WTC11 (cell line): ENCODE measurements at regions not wholly inside any gene's neighbourhood (a gene's known extent, or its start where the extent isn't known, plus 50 kb on each side); places are given as distances from the start of the nearest gene placed in this dataset.

Experiments
- ATAC-seq: fragments of 200-7000 bp; cut with Tn5 transposase; 2 replicates; pipeline ENCODE4 v1.10.0; 2021; ENCODE audit warnings: mild to moderate bottlenecking, moderate library complexity
- CTCF ChIA-PET: fragments of 300-600 bp; sonication (Branson Sonifier 250); formaldehyde crosslinking; loops from one replicate; lab custom pipeline; 2021; ENCODE audit warnings: antibody characterized with exemption; lab: Charles Lee
- POLR2A ChIA-PET: fragments of 350-600 bp; sonication (Branson Sonifier 250); formaldehyde crosslinking; loops from one replicate; lab custom pipeline; 2021; ENCODE audit warnings: antibody characterized with exemption; lab: Charles Lee
- DNase-seq: peaks from one replicate; pipeline ENCODE4 v3.0.0; 2021; ENCODE audit warnings: low spot score
- H3K27ac Mint-ChIP-seq: 2 replicates; pipeline ENCODE4 v1.8.0; 2021; ENCODE audit warnings: mixed read lengths
- H3K27me3 Mint-ChIP-seq: 2 replicates; pipeline ENCODE4 v1.8.0; 2021; ENCODE audit warnings: low read depth, mild to moderate bottlenecking, moderate library complexity, mixed read lengths
- H3K36me3 Mint-ChIP-seq: 2 replicates; pipeline ENCODE4 v1.8.0; 2021; ENCODE audit warnings: mixed read lengths
- H3K4me1 Mint-ChIP-seq: 2 replicates; pipeline ENCODE4 v1.8.0; 2022; ENCODE audit warnings: mixed read lengths
- H3K4me3 Mint-ChIP-seq: 2 replicates; pipeline ENCODE4 v1.8.0; 2021; ENCODE audit warnings: mild to moderate bottlenecking, moderate library complexity, mixed read lengths
- H3K9me3 Mint-ChIP-seq: 2 replicates; pipeline ENCODE4 v1.8.0; 2021; ENCODE audit warnings: mixed read lengths
- AFF4 ChIP-seq: sonication (generic); formaldehyde crosslinking; IDR thresholded peaks from 2 replicates; pipeline ENCODE4 v1.8.1; 2023; ENCODE audit warnings: mild to moderate bottlenecking, missing genetic modification reagents, borderline replicate concordance
- CREB1 ChIP-seq: sonication (generic); formaldehyde crosslinking; IDR thresholded peaks from 2 replicates; pipeline ENCODE4 v1.8.0; 2023; ENCODE audit warnings: mild to moderate bottlenecking, missing genetic modification reagents
- CTCF ChIP-seq: fragments of 200-600 bp; IDR thresholded peaks from 2 replicates; pipeline ENCODE4 v1.8.0; 2022; ENCODE audit warnings: antibody characterized with exemption
- ELF4 ChIP-seq: sonication (generic); formaldehyde crosslinking; IDR thresholded peaks from 2 replicates; pipeline ENCODE4 v1.8.1; 2022; ENCODE audit warnings: low read depth, mild to moderate bottlenecking, moderate library complexity, missing genetic modification reagents
- FOXP1 ChIP-seq: sonication (generic); formaldehyde crosslinking; IDR thresholded peaks from 2 replicates; pipeline ENCODE4 v1.8.0; 2022; ENCODE audit warnings: missing genetic modification reagents, mild to moderate bottlenecking, moderate library complexity, borderline replicate concordance
- GRHL2 ChIP-seq: fragments of 250-450 bp; sonication (Bioruptor Pico); IDR thresholded peaks from 2 replicates; pipeline ENCODE4 v1.8.0; 2022; ENCODE audit warnings: mild to moderate bottlenecking, moderate library complexity; ENCODE audit not compliant: insufficient replicate concordance, severe bottlenecking
- NR1H2 ChIP-seq: sonication (generic); formaldehyde crosslinking; IDR thresholded peaks from 2 replicates; pipeline ENCODE4 v1.9.0; 2021; ENCODE audit warnings: mild to moderate bottlenecking, moderate library complexity, missing genetic modification reagents
- NR2C2 ChIP-seq: sonication (generic); formaldehyde crosslinking; IDR thresholded peaks from 2 replicates; pipeline ENCODE4 v1.8.0; 2022; ENCODE audit warnings: mild to moderate bottlenecking, missing genetic modification reagents
- PREB ChIP-seq: sonication (generic); formaldehyde crosslinking; IDR thresholded peaks from 2 replicates; pipeline ENCODE4 v1.8.1; 2022; ENCODE audit warnings: mild to moderate bottlenecking, missing genetic modification reagents, moderate library complexity, borderline replicate concordance
- PRRX2 ChIP-seq: fragments of 250-450 bp; sonication (Bioruptor Pico); IDR thresholded peaks from 2 replicates; pipeline ENCODE4 v1.8.0; 2021; ENCODE audit warnings: mild to moderate bottlenecking
- SMAD3 ChIP-seq: sonication (generic); formaldehyde crosslinking; IDR thresholded peaks from 2 replicates; pipeline ENCODE4 v1.8.0; 2022; ENCODE audit warnings: missing genetic modification reagents, mild to moderate bottlenecking, borderline replicate concordance
- SMAD4 ChIP-seq: sonication (generic); formaldehyde crosslinking; IDR thresholded peaks from 2 replicates; pipeline ENCODE4 v1.8.0; 2022; ENCODE audit warnings: mild to moderate bottlenecking, missing genetic modification reagents
- SOX15 ChIP-seq: fragments of 250-450 bp; sonication (Bioruptor Pico); IDR thresholded peaks from 2 replicates; pipeline ENCODE4 v1.9.0; 2021; ENCODE audit warnings: mild to moderate bottlenecking
- SP1 ChIP-seq: sonication (generic); formaldehyde crosslinking; conservative IDR thresholded peaks from 2 replicates; pipeline ENCODE4 v1.8.1; 2022; ENCODE audit warnings: missing genetic modification reagents
- STAT6 ChIP-seq: sonication (generic); formaldehyde crosslinking; conservative IDR thresholded peaks from 2 replicates; pipeline ENCODE4 v1.8.1; 2023; ENCODE audit warnings: mild to moderate bottlenecking, low read depth, missing genetic modification reagents, moderate library complexity
- ZBTB43 ChIP-seq: sonication (generic); formaldehyde crosslinking; IDR thresholded peaks from 2 replicates; pipeline ENCODE4 v1.8.1; 2023; ENCODE audit warnings: mild to moderate bottlenecking, missing genetic modification reagents
- ZNF121 ChIP-seq: sonication (generic); formaldehyde crosslinking; IDR thresholded peaks from 2 replicates; pipeline ENCODE4 v1.8.0; 2023; ENCODE audit warnings: missing genetic modification reagents
- ZNF138 ChIP-seq: sonication (generic); formaldehyde crosslinking; conservative IDR thresholded peaks from 2 replicates; pipeline ENCODE4 v1.8.1; 2022; ENCODE audit warnings: mild to moderate bottlenecking, moderate library complexity, missing genetic modification reagents
- ZNF532 ChIP-seq: fragments of 250-450 bp; sonication (Bioruptor Pico); IDR thresholded peaks from 2 replicates; pipeline ENCODE4 v1.9.0; 2021; ENCODE audit warnings: mild to moderate bottlenecking, borderline replicate concordance
- ZSCAN18 ChIP-seq: fragments of 250-450 bp; sonication (Bioruptor Pico); IDR thresholded peaks from 2 replicates; pipeline ENCODE4 v2.1.2; 2022; ENCODE audit warnings: mild to moderate bottlenecking, moderate library complexity

- no peak overlapping the region for H3K4me3 Mint-ChIP-seq
- H3K27me3 Mint-ChIP-seq: peaks cover 2% of the 10 kb centered on the region; the same call in 1 of the 2 replicates
- TF ChIP-seq ZSCAN18 (CRISPR knock-in tag) (no peak), AFF4 (CRISPR knock-in tag) (no peak), PREB (CRISPR knock-in tag) (no peak), SOX15 (CRISPR knock-in tag) (no peak), SMAD3 (CRISPR knock-in tag) (no peak), GRHL2 (CRISPR knock-in tag) (no peak), ZBTB43 (no peak), SP1 (no peak), ELF4 (CRISPR knock-in tag) (no peak), FOXP1 (CRISPR knock-in tag) (no peak), ZNF121 (no peak), PRRX2 (CRISPR knock-in tag) (no peak), ZNF138 (CRISPR knock-in tag) (no peak), NR1H2 (CRISPR knock-in tag) (no peak), CREB1 (CRISPR knock-in tag) (no peak), ZNF532 (no peak), CTCF (no peak), SMAD4 (no peak), STAT6 (no peak), NR2C2 (CRISPR knock-in tag) (no peak)
- DNase-seq: no peak
- H3K27ac Mint-ChIP-seq: no peak overlapping the region
- peaks cover 15% of the 10 kb centered on the region for H3K4me1 Mint-ChIP-seq
- no peaks in the 10 kb centered on the region for H3K9me3 Mint-ChIP-seq
- ATAC-seq: no peak
- ChIA-PET POLR2A (no interaction called here), CTCF (no interaction called here)
- no peaks in the 10 kb centered on the region for H3K36me3 Mint-ChIP-seq
Observed at GRCh38 chr17:33814852-33815251, 440.2 kb upstream of the CCL2 start.
